NCI-H1092 treated with DMSO at 0.1 percent for 48 hours (cell line): ENCODE measurements at regions not wholly inside any gene's neighbourhood (a gene's known extent, or its start where the extent isn't known, plus 50 kb on each side); places are given as distances from the start of the nearest gene placed in this dataset.

ENCODE experiments used
- DNase-seq: peaks from one replicate; lab custom pipeline; 2025; lab: John Stamatoyannopoulos, UW

- no peak for DNase-seq
Observed at GRCh38 chr7:33852838-33853237, 52.5 kb upstream of the BMPER start.

GRCh38 chr7:33853361-33854062 is 51.8 kb upstream of the BMPER start:
- DNase-seq, result no peak

- DNase-seq, result no peak
Observed at GRCh38 chr7:33854178-33854577, 51.2 kb upstream of the BMPER start.

- no peak for DNase-seq
Observed at GRCh38 chr7:33854801-33855350, 50.5 kb upstream of the BMPER start.
